ENCODE measurements at regions not wholly inside any gene's neighbourhood (a gene's known extent, or its start where the extent isn't known, plus 50 kb on each side); places are given as distances from the start of the nearest gene placed in this dataset.

GRCh38 chr14:40269436-40269835 is 837.2 kb upstream of the FBXO33 start:
- TF ChIP-seq FOXP2 (optimal IDR thresholded peaks at IDR 0.05; ENCODE audit: borderline replicate concordance, extremely low read depth, extremely low read length, insufficient read depth): no peak
- no peak for TF ChIP-seq SIN3A (IDR thresholded peaks at IDR 0.05; ENCODE audit: borderline replicate concordance, insufficient read depth, low read length)
- TF ChIP-seq TAF1 (IDR thresholded peaks at IDR 0.05; ENCODE audit: borderline replicate concordance, insufficient read depth, low read length): no peak
- no peak for TF ChIP-seq REST (IDR thresholded peaks at IDR 0.05; ENCODE audit: insufficient read depth in 1 of 2, low read depth in 2 of 2, low read length in 2 of 2)
- no peak for TF ChIP-seq POLR2AphosphoS5 (IDR thresholded peaks at IDR 0.05; ENCODE audit: low read depth, low read length)

GRCh38 chr14:40268236-40268635 is 836.0 kb upstream of the FBXO33 start:
- TF ChIP-seq POLR2AphosphoS5 (IDR thresholded peaks at IDR 0.05; ENCODE audit: low read depth, low read length) (no peak), TAF1 (IDR thresholded peaks at IDR 0.05; ENCODE audit: borderline replicate concordance, insufficient read depth, low read length) (no peak)

- TF ChIP-seq REST (IDR thresholded peaks at IDR 0.05; ENCODE audit: insufficient read depth in 1 of 2, low read depth in 2 of 2, low read length in 2 of 2) (no peak), TAF1 (IDR thresholded peaks at IDR 0.05; ENCODE audit: borderline replicate concordance, insufficient read depth, low read length) (no peak), FOXP2 (optimal IDR thresholded peaks at IDR 0.05; ENCODE audit: borderline replicate concordance, extremely low read depth, extremely low read length, insufficient read depth) (no peak)
Measured at GRCh38 chr14:40265096-40265495, 832.9 kb upstream of the FBXO33 start.

GRCh38 chr14:40252817-40253447 is 820.7 kb upstream of the FBXO33 start:
- TF ChIP-seq SIN3A (IDR thresholded peaks at IDR 0.05; ENCODE audit: borderline replicate concordance, insufficient read depth, low read length): no peak
- no peak for TF ChIP-seq POLR2AphosphoS5 (IDR thresholded peaks at IDR 0.05; ENCODE audit: low read depth, low read length)
- TF ChIP-seq REST (IDR thresholded peaks at IDR 0.05; ENCODE audit: insufficient read depth in 1 of 2, low read depth in 2 of 2, low read length in 2 of 2): no peak
- no peak for TF ChIP-seq FOXP2 (optimal IDR thresholded peaks at IDR 0.05; ENCODE audit: borderline replicate concordance, extremely low read depth, extremely low read length, insufficient read depth)
- TF ChIP-seq TAF1 (IDR thresholded peaks at IDR 0.05; ENCODE audit: borderline replicate concordance, insufficient read depth, low read length): no peak

GRCh38 chr14:40248671-40249070 is 816.4 kb upstream of the FBXO33 start:
- TF ChIP-seq TAF1 (IDR thresholded peaks at IDR 0.05; ENCODE audit: borderline replicate concordance, insufficient read depth, low read length): no peak
- no peak for TF ChIP-seq REST (IDR thresholded peaks at IDR 0.05; ENCODE audit: insufficient read depth in 1 of 2, low read depth in 2 of 2, low read length in 2 of 2)
- TF ChIP-seq FOXP2 (optimal IDR thresholded peaks at IDR 0.05; ENCODE audit: borderline replicate concordance, extremely low read depth, extremely low read length, insufficient read depth): no peak
- TF ChIP-seq POLR2AphosphoS5 (IDR thresholded peaks at IDR 0.05; ENCODE audit: low read depth, low read length): no peak
- no peak for TF ChIP-seq SIN3A (IDR thresholded peaks at IDR 0.05; ENCODE audit: borderline replicate concordance, insufficient read depth, low read length)

Measured in PFSK-1 (cell line).